Sigmoid colon (tissue), 6 donors: ENCODE measurements at regions not wholly inside any gene's neighbourhood (a gene's known extent, or its start where the extent isn't known, plus 50 kb on each side); places are given as distances from the start of the nearest gene placed in this dataset.

ENCODE experiments used
- DNase-seq: peaks from one replicate; pipeline ENCODE4 v3.0.0-alpha.2; 2019
- H3K27ac ChIP-seq, 4 donors: fragments of 200-600 bp; sonication (generic); one replicate each; pipeline ENCODE4 v1.5.1; 2016 to 2019; ENCODE audit warnings: mild to moderate bottlenecking in 1 of 4
- H3K27me3 ChIP-seq, 3 donors: fragments of 200-600 bp; sonication (generic); one replicate each; pipeline ENCODE4 v1.5.1; 2019; ENCODE audit warnings: mild to moderate bottlenecking in 1 of 3
- H3K36me3 ChIP-seq, 4 donors: fragments of 200-600 bp; sonication (generic); one replicate each; pipeline ENCODE4 v1.5.1; 2016 to 2019
- H3K4me1 ChIP-seq, 4 donors: fragments of 200-600 bp; sonication (generic); one replicate each; pipeline ENCODE4 v1.5.1; 2017 to 2019
- H3K4me3 ChIP-seq, 4 donors: fragments of 200-600 bp; sonication (generic); one replicate each; pipeline ENCODE4 v1.5.1; 2017 to 2019; ENCODE audit warnings: mild to moderate bottlenecking in 2 of 4, moderate library complexity in 1 of 4
- H3K9me3 ChIP-seq, 4 donors: fragments of 200-600 bp in 3 of 4; sonication (generic) in 3 of 4; one replicate each; pipeline versions ENCODE4 v1.5.1 to v1.6.1; 2013 to 2019
- CTCF ChIP-seq, 4 experiments: fragments of 450-650 bp in 3 of 4; fragments of 200-600 bp in 1 of 4; IDR thresholded peaks; one replicate each; pipeline ENCODE4 v1.5.1; 2016 to 2019; ENCODE audit warnings: antibody characterized with exemption in 4 of 4, mild to moderate bottlenecking in 3 of 4, moderate library complexity in 2 of 4
- EP300 ChIP-seq, 4 donors: sonication (generic); formaldehyde crosslinking; IDR thresholded peaks; one replicate each; pipeline ENCODE4 v1.6.1; 2017; ENCODE audit warnings: antibody characterized with exemption in 4 of 4
- POLR2A ChIP-seq, 2 donors: fragments of 450-650 bp; IDR thresholded peaks; one replicate each; pipeline ENCODE4 v1.6.1; 2016; ENCODE audit warnings: antibody characterized with exemption in 2 of 2, mild to moderate bottlenecking in 2 of 2, moderate library complexity in 2 of 2
- POLR2AphosphoS5 ChIP-seq, 4 donors: sonication (generic); formaldehyde crosslinking; IDR thresholded peaks; one replicate each; pipeline ENCODE4 v1.6.1; 2017; ENCODE audit warnings: antibody characterized with exemption in 4 of 4
- WGBS, 2 donors: extraction: QIAGEN DNeasy Blood & Tissue Kit; methylation state at CpG; one replicate each; pipeline ENCODE4 v1.1.7; 2013; 5-methylcytosine and 5-hydroxymethylcytosine counted together
- intact Hi-C: fragments of 100-400 bp; cut with DNase I; formaldehyde crosslinking; loops from one replicate; pipeline ENCODE4 v1.15.1; 2023
- donor health status: healthy with polysubstance abuse.
- donor health status: healthy.

GRCh38 chr21:16192902-16193301 is 463.1 kb downstream of the USP25 start:
- Histone ChIP-seq H3K9me3 (no peaks in the 10 kb centered on the region), H3K4me3 (no peak overlapping the region), H3K27me3 (no peaks in the 10 kb centered on the region), H3K4me1 (no peaks in the 10 kb centered on the region), H3K27ac (peak overlapping the region in 1 of 4 donors; percentile 67), H3K36me3 (no peaks in the 10 kb centered on the region)
- WGBS, 2 donors: 58 to 78% methylated on average over 2 of the region's 2 CpGs
- TF ChIP-seq POLR2A (IDR thresholded peaks at IDR 0.05) (no peak), EP300 (IDR thresholded peaks at IDR 0.05) (no peak), POLR2AphosphoS5 (IDR thresholded peaks at IDR 0.05) (no peak), CTCF (IDR thresholded peaks at IDR 0.05) (no peak)
- DNase-seq: no peak
- intact Hi-C loops: loop anchor here (10.0 kb wide), 1 partner anchor 112 kb away; no protein-coding TSS in a partner anchor

- Histone ChIP-seq H3K4me3 (peak overlapping the region in 3 of 4 donors; percentile 29 to 45 (median 31)), H3K36me3 (no peaks in the 10 kb centered on the region), H3K9me3 (no peaks in the 10 kb centered on the region), H3K27me3 (no peaks in the 10 kb centered on the region), H3K4me1 (no peaks in the 10 kb centered on the region), H3K27ac (peak overlapping the region; percentile 64 to 70 (median 66))
- no peak for TF ChIP-seq EP300 (IDR thresholded peaks at IDR 0.05)
- no peak for TF ChIP-seq CTCF (IDR thresholded peaks at IDR 0.05)
- no peak for TF ChIP-seq POLR2AphosphoS5 (IDR thresholded peaks at IDR 0.05)
- no peak for TF ChIP-seq POLR2A (IDR thresholded peaks at IDR 0.05)
- DNase-seq: no peak
- whole genome bisulfite sequencing, 2 donors: 16 to 19% methylated on average over 2 of the region's 2 CpGs
- intact Hi-C loops: loop anchor here (10.0 kb wide), 1 partner anchor 111 kb away; no protein-coding TSS in a partner anchor
Observed at GRCh38 chr21:16193496-16194094, 463.8 kb downstream of the USP25 start.

- Histone ChIP-seq H3K27me3 (no peaks in the 10 kb centered on the region), H3K4me1 (no peaks in the 10 kb centered on the region), H3K9me3 (no peaks in the 10 kb centered on the region), H3K36me3 (no peaks in the 10 kb centered on the region), H3K27ac (peak overlapping the region; percentile 64 to 70 (median 66)), H3K4me3 (peak overlapping the region; percentile 15 to 45 (median 30))
- intact Hi-C loops: loop anchor here (10.0 kb wide), 1 partner anchor 111 kb away; no protein-coding TSS in a partner anchor
- TF ChIP-seq POLR2AphosphoS5 (IDR thresholded peaks at IDR 0.05): peak in 1 of 4 donors; percentile 31
- no peak for TF ChIP-seq POLR2A (IDR thresholded peaks at IDR 0.05)
- DNase-seq: peak; percentile 80
- WGBS, 2 donors: 18 to 26% methylated on average over 9 of the region's 9 CpGs
Observed at GRCh38 chr21:16194095-16194787, 464.5 kb downstream of the USP25 start.

DNA sequence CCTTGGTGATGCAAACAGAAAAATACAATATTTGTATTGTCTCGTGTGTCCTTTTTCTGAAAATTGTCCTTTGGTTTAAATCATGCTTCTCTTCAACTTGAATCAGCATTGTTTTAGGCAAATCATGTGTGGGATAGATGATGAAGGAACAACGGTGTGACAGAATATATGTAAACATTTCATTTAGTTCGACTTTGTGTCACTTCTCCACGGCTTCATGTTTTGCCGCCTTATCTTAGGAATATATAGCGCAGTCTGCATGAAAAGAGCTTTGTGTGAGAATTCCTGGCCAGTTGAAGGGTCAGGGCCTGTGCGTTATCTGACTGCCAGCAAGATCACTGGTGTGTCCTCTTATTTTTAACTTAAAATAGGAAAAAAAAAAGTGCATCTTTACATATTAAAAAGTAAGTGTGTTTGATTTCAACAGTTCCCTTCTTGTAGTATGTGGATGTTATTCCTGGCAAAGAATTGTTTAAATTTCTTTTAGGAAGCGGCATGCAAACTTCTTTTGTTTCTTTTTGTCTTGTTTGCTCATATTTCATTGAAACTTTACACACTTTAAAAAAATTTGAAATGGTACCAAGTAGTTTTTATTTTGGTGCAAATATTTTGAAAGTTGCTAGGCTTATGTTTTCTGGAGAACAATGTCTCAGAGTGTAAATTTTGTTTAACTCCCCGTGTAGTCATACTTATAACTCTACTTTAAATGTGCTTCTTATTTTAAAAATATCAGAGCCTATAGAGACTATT is 465.2 kb downstream of the USP25 start:
- Histone ChIP-seq H3K4me1 (no peaks in the 10 kb centered on the region), H3K27ac (peak overlapping the region; percentile 64 to 70 (median 66)), H3K36me3 (no peaks in the 10 kb centered on the region), H3K9me3 (no peaks in the 10 kb centered on the region), H3K4me3 (peak overlapping the region; percentile 15 to 45 (median 30)), H3K27me3 (no peaks in the 10 kb centered on the region)
- WGBS, 2 donors: 35 to 48% methylated on average over 9 of the region's 9 CpGs
- intact Hi-C loops: loop anchor here (10.0 kb wide), 1 partner anchor 110 kb away; no protein-coding TSS in a partner anchor
- no peak for DNase-seq
- no peak for TF ChIP-seq POLR2AphosphoS5 (IDR thresholded peaks at IDR 0.05)
- TF ChIP-seq POLR2A (IDR thresholded peaks at IDR 0.05): no peak
- no peak for TF ChIP-seq EP300 (IDR thresholded peaks at IDR 0.05)
- no peak for TF ChIP-seq CTCF (IDR thresholded peaks at IDR 0.05)

GRCh38 chr21:16195538-16195910 is 465.7 kb downstream of the USP25 start:
- no peak for DNase-seq
- Histone ChIP-seq H3K36me3 (no peaks in the 10 kb centered on the region), H3K4me1 (no peaks in the 10 kb centered on the region), H3K27ac (peak overlapping the region; percentile 64 to 70 (median 66)), H3K9me3 (no peaks in the 10 kb centered on the region), H3K4me3 (peak overlapping the region; percentile 15 to 45 (median 30)), H3K27me3 (no peaks in the 10 kb centered on the region)
- TF ChIP-seq CTCF (IDR thresholded peaks at IDR 0.05) (no peak), POLR2AphosphoS5 (IDR thresholded peaks at IDR 0.05) (peak in 1 of 4 donors; percentile 29)
- intact Hi-C loops: loop anchor here (10.0 kb wide), 1 partner anchor 109 kb away; no protein-coding TSS in a partner anchor
- WGBS, 2 donors: 36 to 74% methylated on average over 4 of the region's 4 CpGs
